ENCODE measurements at regions not wholly inside any gene's neighbourhood (a gene's known extent, or its start where the extent isn't known, plus 50 kb on each side); places are given as distances from the start of the nearest gene placed in this dataset.

GRCh38 chr11:110026858-110027626, 66.2 kb upstream of the ZC3H12C start:
- TF ChIP-seq CTCF (IDR thresholded peaks at IDR 0.05) (no peak), POLR2A (IDR thresholded peaks at IDR 0.05) (no peak)
